ENCODE measurements at regions not wholly inside any gene's neighbourhood (a gene's known extent, or its start where the extent isn't known, plus 50 kb on each side); places are given as distances from the start of the nearest gene placed in this dataset.
A peak's percentile ranks its signal among the peaks of the same experiment; 100 is the strongest.

DNA sequence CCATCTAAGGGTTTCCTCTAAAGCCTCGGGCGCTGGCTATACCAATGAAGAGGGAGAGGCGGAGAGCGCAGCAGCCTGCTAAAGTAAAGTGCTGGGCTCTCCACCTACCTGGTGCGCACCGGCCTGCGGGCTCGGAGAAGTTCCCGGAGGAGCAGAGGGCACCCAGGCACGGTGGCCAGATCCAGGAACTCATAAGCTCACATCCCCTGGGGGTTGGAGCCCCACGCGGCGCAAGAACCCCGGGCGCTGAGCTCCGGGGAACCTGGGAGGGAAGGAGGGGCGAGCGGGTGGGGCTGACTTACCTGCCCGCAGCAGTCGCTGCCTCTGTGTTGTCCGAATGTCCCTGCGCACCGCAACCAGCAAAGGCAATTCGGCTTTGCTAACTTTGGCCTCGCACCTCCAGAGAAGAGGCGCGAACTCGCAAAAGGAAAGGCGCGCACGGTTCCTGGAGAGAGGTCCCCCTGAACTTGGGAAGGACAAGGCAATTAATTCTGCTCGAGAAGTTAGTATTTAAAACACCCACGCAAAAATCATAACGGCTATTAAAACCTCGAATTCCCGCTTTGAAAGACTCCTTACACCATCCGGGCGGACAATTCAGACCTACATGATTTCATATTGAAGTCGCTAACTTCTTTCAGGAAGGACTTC is 127.6 kb upstream of the C11orf58 start:
- Mint-ChIP-seq H3K27ac (no peak overlapping the region), H3K4me1 (peaks cover 17% of the 10 kb centered on the region), H3K9me3 (no peaks in the 10 kb centered on the region), H3K36me3 (peaks cover 7% of the 10 kb centered on the region), H3K27me3 (peaks cover 25% of the 10 kb centered on the region), H3K4me3 (no peak overlapping the region)
- ATAC-seq (ENCODE audit: low read depth) (no peak), DNase-seq (ENCODE audit: low spot score in 2 of 2) (no peak)

DNA sequence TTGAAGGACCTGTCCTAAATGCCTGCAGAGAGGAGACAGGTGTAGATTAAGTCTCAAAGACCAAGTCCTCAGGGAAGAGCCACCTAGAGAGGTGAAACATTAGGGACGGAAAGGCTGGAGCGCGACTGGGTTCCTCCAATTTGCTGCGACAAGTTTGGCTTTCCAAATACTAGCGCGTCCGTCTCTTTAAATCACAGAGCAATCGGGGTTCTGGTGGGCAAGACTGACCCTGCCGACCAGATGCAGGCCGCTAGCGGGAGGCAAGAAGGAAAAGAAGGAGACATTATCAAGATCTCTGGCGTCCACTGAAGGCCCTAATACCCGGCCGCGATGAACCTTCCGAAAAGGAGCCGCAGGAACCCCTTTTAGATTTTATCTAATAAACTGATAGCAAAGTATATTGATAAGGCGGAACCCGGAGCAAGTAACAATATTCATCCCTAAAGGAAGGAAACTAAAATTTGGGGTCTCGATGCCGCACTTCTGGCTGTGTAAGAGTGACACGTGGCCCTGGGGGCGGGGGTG is 128.2 kb upstream of the C11orf58 start:
- peaks cover 7% of the 10 kb centered on the region for H3K36me3 Mint-ChIP-seq
- DNase-seq (ENCODE audit: low spot score in 2 of 2) (no peak), ATAC-seq (ENCODE audit: low read depth) (no peak)
- H3K27me3 Mint-ChIP-seq: peaks cover 26% of the 10 kb centered on the region
- H3K9me3 Mint-ChIP-seq: no peaks in the 10 kb centered on the region
- no peak overlapping the region for H3K4me3 Mint-ChIP-seq
- H3K27ac Mint-ChIP-seq: no peak overlapping the region
- H3K4me1 Mint-ChIP-seq: peaks cover 17% of the 10 kb centered on the region

DNA sequence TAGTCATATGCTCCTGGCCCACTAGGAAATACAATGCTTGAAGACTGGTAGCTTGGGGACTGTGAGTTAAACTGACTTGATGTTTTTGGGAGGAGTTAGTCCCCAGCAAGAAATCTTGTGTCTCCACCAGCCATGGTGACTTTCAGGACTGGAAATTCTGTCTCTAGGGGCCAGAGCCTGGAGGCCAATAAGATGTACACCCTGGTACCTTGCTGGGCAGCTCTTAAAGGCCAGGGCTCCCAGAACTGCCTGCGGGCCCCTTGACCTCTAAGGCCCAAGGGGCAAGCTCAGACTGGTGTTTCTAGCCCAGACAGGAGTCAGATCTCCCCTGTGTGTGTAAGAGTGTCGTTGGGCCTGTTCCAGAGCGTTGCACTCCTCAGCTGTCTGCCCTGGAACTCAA is 128.7 kb upstream of the C11orf58 start:
- no peaks in the 10 kb centered on the region for H3K9me3 Mint-ChIP-seq
- H3K4me3 Mint-ChIP-seq: no peak overlapping the region
- no peak overlapping the region for H3K27ac Mint-ChIP-seq
- H3K27me3 Mint-ChIP-seq: peaks cover 26% of the 10 kb centered on the region
- no peak for DNase-seq (ENCODE audit: low spot score in 2 of 2)
- peaks cover 17% of the 10 kb centered on the region for H3K4me1 Mint-ChIP-seq
- ATAC-seq (ENCODE audit: low read depth): no peak
- peaks cover 7% of the 10 kb centered on the region for H3K36me3 Mint-ChIP-seq

DNA sequence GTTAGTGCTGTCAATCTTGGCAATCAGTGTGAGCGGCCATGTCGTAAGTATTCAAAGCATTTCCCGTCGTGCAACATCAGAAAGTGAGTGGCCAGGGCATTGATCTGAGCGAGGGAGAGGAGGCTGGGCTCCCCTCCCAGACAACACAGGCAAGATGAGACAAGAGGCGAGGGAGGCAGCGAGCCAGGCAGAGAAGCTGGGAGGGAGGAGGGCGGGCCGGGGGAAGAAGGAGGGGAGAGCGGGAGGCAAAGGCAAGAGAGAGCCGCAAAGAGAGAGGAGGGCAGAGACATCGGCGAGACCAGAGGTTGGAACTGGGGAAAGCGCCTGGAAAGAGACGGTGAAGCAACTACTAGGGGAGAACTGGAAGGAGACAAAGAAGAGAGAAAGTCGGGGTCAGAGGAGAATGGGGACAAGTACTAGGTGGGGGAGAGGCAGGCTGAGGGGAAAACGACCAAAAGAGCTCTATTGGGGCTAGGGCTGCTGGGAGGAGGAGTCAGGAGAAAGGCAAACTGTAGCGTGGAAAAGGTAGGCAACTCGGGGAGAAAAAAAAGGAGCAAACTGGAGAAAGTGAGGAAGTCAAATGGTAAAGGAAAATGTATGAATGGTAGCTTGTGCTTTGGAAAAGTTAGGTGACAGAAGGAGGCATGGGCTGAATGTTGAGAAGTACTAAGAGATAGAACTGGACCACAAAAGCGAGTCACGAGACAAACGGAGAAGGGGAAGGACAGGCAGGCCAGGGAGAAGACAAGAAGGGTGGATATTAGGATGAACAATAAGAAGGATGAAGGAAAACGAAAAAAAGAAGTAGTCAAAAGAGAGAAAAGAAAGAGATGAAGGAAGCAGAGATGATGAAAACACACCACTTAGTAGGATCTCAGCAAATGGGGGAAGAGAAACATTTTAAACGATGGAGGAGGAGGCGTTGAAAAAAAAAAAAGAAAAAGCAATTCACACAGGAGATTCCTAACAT is 130.5 kb upstream of the C11orf58 start:
- no peak for DNase-seq (ENCODE audit: low spot score in 2 of 2)
- Mint-ChIP-seq H3K27me3 (peaks cover 27% of the 10 kb centered on the region), H3K27ac (no peak overlapping the region), H3K9me3 (no peaks in the 10 kb centered on the region), H3K4me3 (no peak overlapping the region), H3K4me1 (peaks cover 15% of the 10 kb centered on the region), H3K36me3 (peaks cover 7% of the 10 kb centered on the region)
- no peak for ATAC-seq (ENCODE audit: low read depth)

DNA sequence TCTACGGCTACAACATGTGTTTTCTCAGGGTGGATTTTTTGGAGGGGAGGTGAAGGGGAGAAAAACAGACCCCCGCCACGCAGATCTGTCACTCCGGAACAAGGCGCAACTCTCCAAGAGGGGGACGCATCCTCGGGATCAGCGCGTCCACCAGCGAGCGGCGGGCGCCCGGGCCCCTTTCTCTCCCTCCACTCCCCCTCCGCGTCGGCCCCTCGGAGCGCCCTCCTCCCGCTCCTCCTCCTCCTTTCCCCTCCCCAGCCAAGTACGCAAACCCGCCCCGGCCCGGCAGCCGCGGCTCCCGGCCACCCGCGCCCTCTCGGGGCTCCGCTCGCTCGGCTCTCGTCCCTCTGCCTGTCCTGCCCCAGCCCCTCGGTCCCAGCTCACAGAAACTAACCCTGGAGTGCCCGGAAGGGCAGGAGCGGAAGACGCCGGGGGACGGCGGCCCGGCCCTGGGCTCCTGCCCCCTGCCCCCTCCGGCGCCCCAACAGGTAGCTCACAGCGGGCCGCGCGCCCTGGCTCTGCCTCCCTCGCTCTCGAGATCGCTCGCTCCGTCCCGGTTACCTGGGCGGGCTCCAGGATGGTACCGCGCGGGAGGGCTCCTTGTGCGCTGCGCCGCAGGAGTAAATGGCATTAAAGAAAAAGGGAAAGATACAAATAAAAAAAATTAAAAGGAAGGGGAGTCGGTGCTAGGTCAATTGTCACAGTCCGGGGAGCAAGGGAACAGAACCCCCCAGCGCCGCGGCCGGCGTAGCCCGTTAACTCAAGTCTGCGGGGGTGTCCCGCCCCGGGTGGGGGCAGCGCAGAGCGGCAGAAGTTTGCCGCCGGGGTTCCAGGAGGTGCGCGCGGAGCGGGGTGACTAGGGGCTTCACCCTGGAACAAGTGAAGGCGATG is 131.4 kb upstream of the C11orf58 start:
- no peak overlapping the region for H3K27ac Mint-ChIP-seq
- H3K9me3 Mint-ChIP-seq: no peaks in the 10 kb centered on the region
- H3K4me3 Mint-ChIP-seq: peak overlapping the region; percentile 74
- ATAC-seq (ENCODE audit: low read depth): no peak
- H3K4me1 Mint-ChIP-seq: peaks cover 10% of the 10 kb centered on the region
- H3K27me3 Mint-ChIP-seq: peaks cover 26% of the 10 kb centered on the region
- no peak for DNase-seq (ENCODE audit: low spot score in 2 of 2)
- peaks cover 6% of the 10 kb centered on the region for H3K36me3 Mint-ChIP-seq

DNA sequence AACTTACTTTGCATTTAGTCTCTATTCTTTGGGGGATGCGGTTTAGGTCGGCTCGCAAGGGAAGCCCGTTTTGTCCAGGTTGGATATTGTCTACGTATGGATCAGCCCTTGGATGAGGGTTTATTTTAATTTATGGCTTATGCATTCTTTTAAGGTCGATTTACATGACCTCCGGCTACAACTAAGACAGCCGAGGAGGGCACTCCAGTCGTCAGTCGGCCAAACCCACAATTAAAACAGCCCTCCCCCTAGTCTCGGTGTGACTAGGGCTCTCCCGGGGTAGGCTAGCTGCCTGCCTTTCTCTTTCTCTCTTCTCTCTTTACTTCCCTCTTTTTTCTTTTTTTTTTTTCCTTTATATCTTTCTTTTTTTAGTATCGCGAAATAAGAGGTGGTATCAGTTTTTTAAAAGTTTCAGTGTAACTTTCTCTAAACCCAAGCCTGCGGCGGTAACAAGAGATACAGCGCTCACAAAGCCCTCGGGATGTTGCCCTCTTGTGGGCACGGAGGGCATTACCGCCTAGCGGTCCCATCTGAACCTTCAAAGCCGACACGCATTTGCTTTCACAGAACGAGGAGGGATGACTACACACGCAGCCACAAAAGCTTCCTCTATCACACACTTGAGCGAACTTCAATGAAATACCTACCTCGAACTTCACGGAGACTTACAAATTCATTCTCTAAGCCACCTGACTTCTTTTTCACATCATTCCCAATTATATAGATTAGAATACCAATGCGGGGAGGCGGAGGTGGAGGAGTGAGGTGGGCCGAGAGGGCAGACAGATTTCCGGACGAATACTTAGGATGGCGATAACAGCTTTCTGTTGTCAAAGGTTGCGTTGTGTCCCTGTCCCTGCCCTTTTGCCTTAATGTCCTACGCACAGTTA is 132.3 kb upstream of the C11orf58 start:
- ATAC-seq (ENCODE audit: low read depth) (peak; percentile 80), DNase-seq (ENCODE audit: low spot score in 2 of 2) (peak; percentile 68 to 72)
- Mint-ChIP-seq H3K9me3 (no peaks in the 10 kb centered on the region), H3K4me3 (peak overlapping the region; percentile 74), H3K27me3 (peaks cover 20% of the 10 kb centered on the region), H3K36me3 (peaks cover 6% of the 10 kb centered on the region), H3K27ac (peak overlapping the region; percentile 49), H3K4me1 (peaks cover 10% of the 10 kb centered on the region)

DNA sequence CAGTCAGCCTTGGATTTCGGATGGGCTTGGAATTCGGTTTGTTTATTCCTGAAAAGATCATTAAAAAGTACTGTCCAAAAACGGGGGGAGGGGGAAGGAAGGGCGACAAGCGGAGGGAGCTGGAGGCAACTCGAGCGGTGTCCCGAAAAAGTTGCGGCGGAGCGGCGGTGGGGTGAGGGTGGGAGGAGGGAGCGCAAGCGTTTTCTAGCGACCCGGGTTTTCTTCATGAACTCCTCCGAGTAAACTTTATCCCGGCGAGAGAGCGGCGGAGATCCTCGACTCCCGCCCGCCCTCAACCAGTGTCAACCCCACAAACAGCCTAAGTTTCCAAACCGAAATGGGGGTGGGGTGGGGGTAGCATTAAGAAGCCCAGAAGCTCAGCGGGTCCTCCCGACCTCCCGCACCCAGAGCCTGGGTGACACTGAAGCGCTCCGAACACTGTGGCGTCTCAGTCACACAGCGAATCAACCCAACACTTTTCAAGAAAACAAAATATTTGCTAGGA is 133.0 kb upstream of the C11orf58 start:
- Mint-ChIP-seq H3K9me3 (no peaks in the 10 kb centered on the region), H3K27ac (no peak overlapping the region), H3K36me3 (peaks cover 6% of the 10 kb centered on the region), H3K27me3 (peaks cover 20% of the 10 kb centered on the region), H3K4me1 (peaks cover 10% of the 10 kb centered on the region), H3K4me3 (peak overlapping the region; percentile 74)
- no peak for ATAC-seq (ENCODE audit: low read depth)
- no peak for DNase-seq (ENCODE audit: low spot score in 2 of 2)

DNA sequence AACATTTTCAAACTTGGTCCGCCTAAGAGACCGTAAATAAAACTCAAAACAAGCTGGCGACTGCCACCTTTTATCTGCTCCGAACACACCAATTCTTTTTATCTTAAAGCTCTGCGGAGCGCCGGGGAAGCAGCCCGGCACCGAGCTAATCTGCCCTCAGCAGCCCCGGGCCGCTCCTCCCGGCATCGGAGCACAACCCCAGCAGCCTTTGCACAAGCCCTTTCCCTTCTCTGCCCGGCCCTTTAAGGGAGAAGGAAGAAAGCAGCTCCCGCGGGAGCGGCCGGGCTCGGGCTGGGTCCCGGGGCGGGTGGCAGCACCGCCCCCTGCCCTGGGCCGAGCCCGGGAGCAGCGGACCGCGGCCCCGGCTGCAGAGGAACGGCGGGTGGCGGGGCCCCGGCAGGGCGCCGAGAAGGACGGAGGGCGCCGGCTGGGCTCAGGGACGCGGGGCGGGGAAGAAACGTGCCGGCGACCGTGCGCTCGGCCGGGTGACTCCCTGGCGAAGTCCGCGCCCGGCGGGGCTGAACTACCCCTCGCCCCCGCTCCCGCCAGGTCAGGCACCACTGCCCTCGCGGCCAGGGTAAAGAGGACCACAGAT is 133.6 kb upstream of the C11orf58 start:
- H3K27ac Mint-ChIP-seq: no peak overlapping the region
- H3K27me3 Mint-ChIP-seq: peaks cover 20% of the 10 kb centered on the region
- peaks cover 10% of the 10 kb centered on the region for H3K4me1 Mint-ChIP-seq
- peak overlapping the region; percentile 65 for H3K4me3 Mint-ChIP-seq
- ATAC-seq (ENCODE audit: low read depth): peak; percentile 10
- H3K9me3 Mint-ChIP-seq: no peaks in the 10 kb centered on the region
- no peak for DNase-seq (ENCODE audit: low spot score in 2 of 2)
- H3K36me3 Mint-ChIP-seq: peaks cover 6% of the 10 kb centered on the region

DNA sequence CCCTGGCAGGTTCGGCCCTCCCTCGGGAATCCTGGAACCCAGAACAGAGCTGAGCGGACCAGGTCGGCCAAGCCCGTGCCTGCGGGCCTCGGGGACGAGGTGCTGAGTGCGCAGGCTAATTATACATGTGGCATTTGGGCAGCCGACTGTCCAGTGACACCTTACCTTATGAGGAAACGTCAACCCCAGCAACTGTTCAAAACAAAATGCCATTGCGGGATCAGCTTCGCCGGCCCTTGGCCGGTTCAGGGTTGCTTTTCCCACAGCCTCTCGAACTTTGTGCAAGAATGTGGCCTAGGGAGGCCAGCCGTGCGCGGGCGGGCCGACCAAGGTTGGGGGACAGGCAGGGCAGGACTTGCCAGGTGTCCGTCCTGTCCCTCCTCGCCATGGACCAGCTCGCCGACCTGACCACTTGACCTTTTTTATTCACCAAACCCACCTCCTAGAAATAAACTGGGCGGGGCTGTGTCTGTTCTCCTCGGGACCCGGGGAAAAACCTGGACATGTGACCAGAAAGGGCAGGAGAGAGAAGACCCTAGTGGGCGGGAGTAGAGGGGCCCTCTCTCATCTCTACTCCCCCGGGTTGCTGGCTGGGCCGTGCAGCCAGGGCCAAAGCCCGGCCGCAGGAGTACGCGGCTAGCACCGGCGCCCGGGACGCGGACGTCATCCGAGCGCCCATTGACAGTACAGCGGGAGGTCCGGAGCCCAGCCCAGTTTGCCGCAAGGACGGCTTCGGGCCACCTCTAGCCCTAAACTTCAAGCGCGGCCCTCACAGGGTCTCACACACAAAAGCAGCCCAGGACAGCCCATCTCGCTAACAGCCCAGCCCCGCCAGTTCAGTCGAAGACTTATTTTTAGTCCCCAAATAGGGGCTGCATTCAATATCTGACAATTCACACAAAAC is 134.3 kb upstream of the C11orf58 start:
- DNase-seq (ENCODE audit: low spot score in 2 of 2) (no peak), ATAC-seq (ENCODE audit: low read depth) (no peak)
- Mint-ChIP-seq H3K27ac (no peak overlapping the region), H3K9me3 (no peaks in the 10 kb centered on the region), H3K4me1 (peaks cover 10% of the 10 kb centered on the region), H3K27me3 (peaks cover 20% of the 10 kb centered on the region), H3K4me3 (peak overlapping the region; percentile 65), H3K36me3 (peaks cover 6% of the 10 kb centered on the region)

DNA sequence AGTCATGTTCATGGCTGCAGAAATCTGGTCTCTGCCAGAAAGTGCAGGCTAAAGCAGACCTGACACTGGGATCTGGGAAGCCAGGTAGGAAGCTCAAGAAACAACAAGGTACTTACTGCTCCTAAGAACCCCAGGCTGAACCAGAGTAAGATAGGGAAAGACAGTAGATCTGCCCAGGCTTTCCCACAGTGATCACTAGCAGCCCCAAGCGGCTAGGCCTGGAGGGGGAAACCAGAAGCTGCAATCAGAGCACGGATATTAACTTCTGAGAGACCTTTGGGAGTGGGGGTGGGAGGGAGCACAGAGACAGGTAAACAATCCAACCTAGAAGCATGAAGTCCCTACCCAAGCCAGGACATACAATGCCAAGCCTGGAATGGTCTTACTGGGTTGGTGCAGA is 135.2 kb upstream of the C11orf58 start:
- Mint-ChIP-seq H3K27me3 (peaks cover 21% of the 10 kb centered on the region), H3K9me3 (no peaks in the 10 kb centered on the region), H3K4me1 (peaks cover 10% of the 10 kb centered on the region), H3K36me3 (peaks cover 6% of the 10 kb centered on the region), H3K4me3 (no peak overlapping the region), H3K27ac (no peak overlapping the region)
- no peak for DNase-seq (ENCODE audit: low spot score in 2 of 2)
- no peak for ATAC-seq (ENCODE audit: low read depth)

DNA sequence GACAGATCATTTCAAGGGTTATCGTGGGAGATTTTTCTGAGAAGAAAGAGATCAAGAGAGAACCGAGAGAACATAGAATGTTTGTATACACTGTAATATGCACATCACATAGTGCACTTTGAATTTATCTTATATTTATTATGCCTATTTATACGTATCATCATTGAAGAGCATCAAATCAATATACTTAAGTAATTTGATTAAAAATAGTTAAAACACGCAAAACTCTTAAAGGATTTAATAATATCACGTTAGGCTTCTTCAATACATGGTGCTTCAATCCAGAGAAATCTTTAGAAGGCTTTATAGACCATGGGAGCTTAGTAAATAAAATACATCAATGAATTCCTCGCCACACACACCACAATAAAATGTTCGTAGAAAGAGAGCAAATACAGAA is 139.5 kb upstream of the C11orf58 start:
- ATAC-seq (ENCODE audit: low read depth): no peak
- Mint-ChIP-seq H3K9me3 (no peaks in the 10 kb centered on the region), H3K27me3 (peaks cover 13% of the 10 kb centered on the region), H3K4me1 (no peaks in the 10 kb centered on the region), H3K4me3 (no peak overlapping the region), H3K36me3 (no peaks in the 10 kb centered on the region), H3K27ac (no peak overlapping the region)
- no peak for DNase-seq (ENCODE audit: low spot score in 2 of 2)

DNA sequence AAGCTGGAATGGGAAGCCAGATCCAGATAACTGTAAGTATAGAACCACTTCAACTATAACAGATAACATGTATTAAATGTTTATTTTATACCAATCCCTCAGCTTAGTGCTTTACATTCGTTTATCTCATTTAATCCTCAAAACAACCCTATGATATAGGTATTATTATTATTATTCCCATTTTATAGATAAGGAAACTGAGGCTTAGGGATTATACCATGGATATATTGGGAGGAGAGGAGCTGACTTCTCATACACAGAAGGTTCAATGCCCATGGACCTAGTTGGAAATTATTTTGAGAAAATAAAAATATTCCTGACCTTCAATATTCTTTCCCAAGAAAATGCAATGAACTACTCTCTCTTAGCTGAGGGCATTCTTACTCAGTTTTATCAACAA is 140.4 kb upstream of the C11orf58 start:
- no peak overlapping the region for H3K27ac Mint-ChIP-seq
- peaks cover 9% of the 10 kb centered on the region for H3K27me3 Mint-ChIP-seq
- no peaks in the 10 kb centered on the region for H3K4me1 Mint-ChIP-seq
- ATAC-seq (ENCODE audit: low read depth) (no peak), DNase-seq (ENCODE audit: low spot score in 2 of 2) (no peak)
- H3K36me3 Mint-ChIP-seq: no peaks in the 10 kb centered on the region
- H3K9me3 Mint-ChIP-seq: no peaks in the 10 kb centered on the region
- H3K4me3 Mint-ChIP-seq: no peak overlapping the region
